ENCODE measurements at regions not wholly inside any gene's neighbourhood (a gene's known extent, or its start where the extent isn't known, plus 50 kb on each side); places are given as distances from the start of the nearest gene placed in this dataset.
"Not testable (repeated sequence)": the region's sequence is repeated elsewhere in the genome, so short reads cannot be mapped to it uniquely, and the experiment has no call there.

- no peak overlapping the region for H3K9ac ChIP-seq (ENCODE audit: low read length)
- TF ChIP-seq POLR2AphosphoS5 (IDR thresholded peaks at IDR 0.05) (no peak), TAF1 (IDR thresholded peaks at IDR 0.05; ENCODE audit: low read depth) (no peak), SMC3 (conservative IDR thresholded peaks at IDR 0.05; ENCODE audit: poor library complexity) (no peak), CTCF (IDR thresholded peaks at IDR 0.05; ENCODE audit: poor library complexity, severe bottlenecking) (no peak), RAD21 (conservative IDR thresholded peaks at IDR 0.05) (no peak), MXI1 (conservative IDR thresholded peaks at IDR 0.05; ENCODE audit: poor library complexity, severe bottlenecking) (no peak), EP300 (conservative IDR thresholded peaks at IDR 0.05; ENCODE audit: poor library complexity, severe bottlenecking) (no peak), EZH2 (IDR thresholded peaks at IDR 0.05; ENCODE audit: borderline replicate concordance, insufficient read depth, low read length, poor library complexity, severe bottlenecking) (no peak)
- TF ChIP-seq, protein P1, sequence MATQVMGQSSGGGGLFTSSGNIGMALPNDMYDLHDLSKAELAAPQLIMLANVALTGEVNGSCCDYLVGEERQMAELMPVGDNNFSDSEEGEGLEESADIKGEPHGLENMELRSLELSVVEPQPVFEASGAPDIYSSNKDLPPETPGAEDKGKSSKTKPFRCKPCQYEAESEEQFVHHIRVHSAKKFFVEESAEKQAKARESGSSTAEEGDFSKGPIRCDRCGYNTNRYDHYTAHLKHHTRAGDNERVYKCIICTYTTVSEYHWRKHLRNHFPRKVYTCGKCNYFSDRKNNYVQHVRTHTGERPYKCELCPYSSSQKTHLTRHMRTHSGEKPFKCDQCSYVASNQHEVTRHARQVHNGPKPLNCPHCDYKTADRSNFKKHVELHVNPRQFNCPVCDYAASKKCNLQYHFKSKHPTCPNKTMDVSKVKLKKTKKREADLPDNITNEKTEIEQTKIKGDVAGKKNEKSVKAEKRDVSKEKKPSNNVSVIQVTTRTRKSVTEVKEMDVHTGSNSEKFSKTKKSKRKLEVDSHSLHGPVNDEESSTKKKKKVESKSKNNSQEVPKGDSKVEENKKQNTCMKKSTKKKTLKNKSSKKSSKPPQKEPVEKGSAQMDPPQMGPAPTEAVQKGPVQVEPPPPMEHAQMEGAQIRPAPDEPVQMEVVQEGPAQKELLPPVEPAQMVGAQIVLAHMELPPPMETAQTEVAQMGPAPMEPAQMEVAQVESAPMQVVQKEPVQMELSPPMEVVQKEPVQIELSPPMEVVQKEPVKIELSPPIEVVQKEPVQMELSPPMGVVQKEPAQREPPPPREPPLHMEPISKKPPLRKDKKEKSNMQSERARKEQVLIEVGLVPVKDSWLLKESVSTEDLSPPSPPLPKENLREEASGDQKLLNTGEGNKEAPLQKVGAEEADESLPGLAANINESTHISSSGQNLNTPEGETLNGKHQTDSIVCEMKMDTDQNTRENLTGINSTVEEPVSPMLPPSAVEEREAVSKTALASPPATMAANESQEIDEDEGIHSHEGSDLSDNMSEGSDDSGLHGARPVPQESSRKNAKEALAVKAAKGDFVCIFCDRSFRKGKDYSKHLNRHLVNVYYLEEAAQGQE (IDR thresholded peaks at IDR 0.05; ENCODE audit: borderline replicate concordance) = no peak
Measured at GRCh38 chr12:61254225-61254624, 1006.0 kb upstream of the USP15 start.

DNA sequence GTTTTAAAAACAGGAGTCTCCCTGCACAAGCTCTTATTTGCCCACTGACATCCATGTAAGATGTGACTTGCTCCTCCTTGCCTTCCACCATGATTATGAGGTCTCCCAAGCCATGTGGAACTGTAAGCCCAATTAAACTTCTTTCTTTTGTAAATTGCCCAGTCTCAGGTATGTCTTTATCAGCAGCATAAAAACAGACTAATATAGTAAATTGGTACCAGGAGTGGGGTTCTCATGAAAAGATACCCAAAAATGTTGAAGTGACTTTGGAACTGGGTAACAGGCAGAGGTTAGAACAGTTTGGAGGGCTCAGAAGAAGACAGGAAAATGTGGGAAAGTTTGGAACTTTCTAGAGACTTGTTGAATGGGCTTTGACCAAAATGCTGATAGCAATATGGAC lies 995.9 kb upstream of the USP15 start:
- not testable (repeated sequence) for H3K79me2 ChIP-seq (replicated peaks; ENCODE audit: insufficient read depth, low read length); H3K27ac ChIP-seq (ENCODE audit: low read length); H4K20me1 ChIP-seq (ENCODE audit: insufficient read depth); H3K9me3 ChIP-seq (ENCODE audit: low read length); H3F3A ChIP-seq (ENCODE audit: insufficient read depth, low read length, poor library complexity, severe bottlenecking); H3K9ac ChIP-seq (ENCODE audit: low read length); H3K4me2 ChIP-seq (ENCODE audit: low read length); H3K27me3 ChIP-seq (ENCODE audit: insufficient read depth, low read depth, low read length); H3K36me3 ChIP-seq (ENCODE audit: insufficient read depth, low read length); H3K9me2 ChIP-seq (ENCODE audit: insufficient read depth, low read length); H3K4me3 ChIP-seq (ENCODE audit: low read length); H2AFZ ChIP-seq (ENCODE audit: low read depth, low read length)

More at GRCh38 chr12:61254225-61254624, 1006.0 kb upstream of the USP15 start:
- Histone ChIP-seq H3F3A (ENCODE audit: insufficient read depth, low read length, poor library complexity, severe bottlenecking) (no peaks in the 10 kb centered on the region), H3K27ac (ENCODE audit: low read length) (no peak overlapping the region), H3K9me2 (ENCODE audit: insufficient read depth, low read length) (no peaks in the 10 kb centered on the region), H3K27me3 (ENCODE audit: insufficient read depth, low read depth, low read length) (no peaks in the 10 kb centered on the region), H3K79me2 (replicated peaks; ENCODE audit: insufficient read depth, low read length) (no peaks in the 10 kb centered on the region), H4K20me1 (ENCODE audit: insufficient read depth) (no peaks in the 10 kb centered on the region), H3K9me3 (ENCODE audit: low read length) (no peaks in the 10 kb centered on the region), H3K4me3 (ENCODE audit: low read length) (no peak overlapping the region), H3K36me3 (ENCODE audit: insufficient read depth, low read length) (no peaks in the 10 kb centered on the region), H3K4me2 (ENCODE audit: low read length) (no peak overlapping the region), H2AFZ (ENCODE audit: low read depth, low read length) (no peak overlapping the region)

DNA sequence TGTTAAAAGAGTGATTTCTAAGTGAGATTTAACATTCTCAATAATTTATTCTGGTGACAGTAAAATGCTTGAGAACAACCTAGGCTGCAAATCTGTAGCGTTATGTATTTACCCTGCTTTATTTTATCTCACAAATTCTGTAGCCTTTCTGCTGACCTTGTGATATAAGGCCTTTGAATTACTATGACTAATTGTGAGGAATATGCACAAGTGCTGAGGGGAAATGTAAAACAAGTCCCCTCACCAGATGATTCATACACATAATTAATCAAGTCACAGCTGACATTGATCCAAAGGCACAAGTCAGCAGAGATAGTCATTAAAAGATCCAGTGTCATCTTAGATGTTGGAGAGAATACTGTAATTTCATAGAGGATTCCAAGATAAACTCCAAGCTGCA lies 992.7 kb upstream of the USP15 start:
- TF ChIP-seq, protein P1 (IDR thresholded peaks at IDR 0.05; ENCODE audit: borderline replicate concordance) = no peak
- no peak for TF ChIP-seq POLR2AphosphoS5 (IDR thresholded peaks at IDR 0.05)
- no peak for TF ChIP-seq SMC3 (conservative IDR thresholded peaks at IDR 0.05; ENCODE audit: poor library complexity)
- no peak for TF ChIP-seq MXI1 (conservative IDR thresholded peaks at IDR 0.05; ENCODE audit: poor library complexity, severe bottlenecking)
- TF ChIP-seq RAD21 (conservative IDR thresholded peaks at IDR 0.05) = no peak
- no peak for TF ChIP-seq EP300 (conservative IDR thresholded peaks at IDR 0.05; ENCODE audit: poor library complexity, severe bottlenecking)
- no peak for TF ChIP-seq TAF1 (IDR thresholded peaks at IDR 0.05; ENCODE audit: low read depth)
- no peak for TF ChIP-seq EZH2 (IDR thresholded peaks at IDR 0.05; ENCODE audit: borderline replicate concordance, insufficient read depth, low read length, poor library complexity, severe bottlenecking)
- TF ChIP-seq CTCF (IDR thresholded peaks at IDR 0.05; ENCODE audit: poor library complexity, severe bottlenecking) = no peak
- Histone ChIP-seq H3K9me3 (ENCODE audit: low read length) (no peaks in the 10 kb centered on the region), H3K27ac (ENCODE audit: low read length) (no peak overlapping the region), H3K27me3 (ENCODE audit: insufficient read depth, low read depth, low read length) (no peaks in the 10 kb centered on the region), H3K79me2 (replicated peaks; ENCODE audit: insufficient read depth, low read length) (no peaks in the 10 kb centered on the region), H3F3A (ENCODE audit: insufficient read depth, low read length, poor library complexity, severe bottlenecking) (no peaks in the 10 kb centered on the region), H3K4me3 (ENCODE audit: low read length) (no peak overlapping the region), H2AFZ (ENCODE audit: low read depth, low read length) (no peak overlapping the region), H3K9ac (ENCODE audit: low read length) (no peak overlapping the region), H3K36me3 (ENCODE audit: insufficient read depth, low read length) (no peaks in the 10 kb centered on the region), H3K9me2 (ENCODE audit: insufficient read depth, low read length) (no peaks in the 10 kb centered on the region), H3K4me2 (ENCODE audit: low read length) (no peak overlapping the region), H4K20me1 (ENCODE audit: insufficient read depth) (no peaks in the 10 kb centered on the region)

All from neural cell (in vitro differentiated cells).